HEK293 (cell line): ENCODE measurements at regions not wholly inside any gene's neighbourhood (a gene's known extent, or its start where the extent isn't known, plus 50 kb on each side); places are given as distances from the start of the nearest gene placed in this dataset.

Experiments
- CTCF ChIA-PET: fragments of 350-600 bp; formaldehyde crosslinking; extraction: SDS; loops from one replicate; lab custom pipeline; 2021; ENCODE audit warnings: antibody characterized with exemption; lab: Yijun Ruan, JAX
- POLR2A ChIA-PET: fragments of 300-600 bp; formaldehyde crosslinking; extraction: SDS; loops from one replicate; lab custom pipeline; 2020; ENCODE audit warnings: antibody characterized with exemption, inconsistent platforms; lab: Yijun Ruan, JAX
- H3K27ac ChIP-seq: fragments of 200-500 bp; sonication (Bioruptor generic); 2 replicates; pipeline ENCODE4 v1.5.1; 2014; ENCODE audit warnings: low read depth, low read length, control low read depth, inconsistent platforms; ENCODE audit errors: extremely low read depth
- H3K36me3 ChIP-seq, 2 experiments: fragments of 200-500 bp in 1 of 2; sonication (Bioruptor generic) in 1 of 2; 1 replicate in 1 of 2; 2 replicates in 1 of 2; pipeline ENCODE4 v1.5.1; 2014 to 2017; ENCODE audit warnings: inconsistent platforms in 2 of 2, low read length in 2 of 2; ENCODE audit not compliant: control insufficient read depth in 2 of 2, insufficient read depth in 1 of 2
- H3K4me1 ChIP-seq: fragments of 200-500 bp; sonication (Bioruptor generic); 2 replicates; pipeline ENCODE4 v1.5.1; 2014; ENCODE audit warnings: mild to moderate bottlenecking, low read length, inconsistent platforms; ENCODE audit not compliant: control insufficient read depth, insufficient read depth
- H3K4me3 ChIP-seq: 2 replicates; pipeline ENCODE4 v1.5.1; 2011; ENCODE audit warnings: low read depth, mild to moderate bottlenecking, control low read depth, low read length, moderate library complexity
- H3K9me3 ChIP-seq: fragments of 200-500 bp; sonication (Bioruptor generic); 2 replicates; pipeline ENCODE4 v1.5.1; 2014; ENCODE audit warnings: low read depth, low read length, inconsistent platforms; ENCODE audit not compliant: control insufficient read depth, insufficient read depth
- GLI2 ChIP-seq: fragments of 450-650 bp; formaldehyde crosslinking; IDR thresholded peaks from 2 replicates; pipeline ENCODE4; 2017; ENCODE audit warnings: missing biosample characterization, missing genetic modification characterization, low read depth, borderline replicate concordance
- HOXC10 ChIP-seq: sonication (generic); formaldehyde crosslinking; IDR thresholded peaks from 2 replicates; pipeline ENCODE4 v1.8.1; 2023; ENCODE audit warnings: mild to moderate bottlenecking, missing genetic modification reagents
- KLF16 ChIP-seq: fragments of 450-650 bp; formaldehyde crosslinking; IDR thresholded peaks from 2 replicates; pipeline ENCODE4 v1.5.1; 2017; ENCODE audit warnings: missing biosample characterization, missing genetic modification characterization
- MZF1 ChIP-seq: fragments of 450-650 bp; formaldehyde crosslinking; IDR thresholded peaks from 2 replicates; pipeline ENCODE4 v1.5.1; 2017; ENCODE audit warnings: missing biosample characterization, missing genetic modification characterization, borderline replicate concordance
- SETDB1 ChIP-seq: IDR thresholded peaks from one replicate; pipeline ENCODE4 v1.6.1; 2017; ENCODE audit warnings: mild to moderate bottlenecking, low read length, moderate library complexity, mixed read lengths; ENCODE audit not compliant: insufficient read length
- TSHZ1 ChIP-seq: fragments of 450-650 bp; formaldehyde crosslinking; IDR thresholded peaks from 2 replicates; pipeline ENCODE4 v1.5.1; 2016; ENCODE audit warnings: missing biosample characterization, missing genetic modification characterization, borderline replicate concordance
- ZBTB6 ChIP-seq: fragments of 450-650 bp; formaldehyde crosslinking; IDR thresholded peaks from 2 replicates; pipeline ENCODE4 v1.5.1; 2017; ENCODE audit warnings: missing biosample characterization, missing genetic modification characterization
- ZNF114 ChIP-seq: fragments of 450-650 bp; formaldehyde crosslinking; IDR thresholded peaks from 2 replicates; pipeline ENCODE4 v1.5.0; 2017; ENCODE audit warnings: missing biosample characterization, missing genetic modification characterization
- ZNF138 ChIP-seq: fragments of 450-650 bp; formaldehyde crosslinking; IDR thresholded peaks from 2 replicates; pipeline ENCODE4 v1.5.1; 2016; ENCODE audit warnings: missing biosample characterization, missing genetic modification characterization, borderline replicate concordance
- ZNF16 ChIP-seq: fragments of 450-650 bp; formaldehyde crosslinking; IDR thresholded peaks from 2 replicates; pipeline ENCODE4 v1.5.1; 2016; ENCODE audit warnings: low read depth, missing biosample characterization, missing genetic modification characterization
- ZNF175 ChIP-seq: fragments of 450-650 bp; formaldehyde crosslinking; IDR thresholded peaks from 2 replicates; pipeline ENCODE4 v1.5.1; 2016; ENCODE audit warnings: missing biosample characterization, missing genetic modification characterization
- ZNF211 ChIP-seq: fragments of 450-650 bp; formaldehyde crosslinking; IDR thresholded peaks from 2 replicates; pipeline ENCODE4 v1.5.1; 2016; ENCODE audit warnings: low read depth, missing biosample characterization, missing genetic modification characterization
- ZNF23 ChIP-seq: fragments of 450-650 bp; formaldehyde crosslinking; IDR thresholded peaks from 2 replicates; pipeline ENCODE4 v1.5.1; 2016; ENCODE audit warnings: missing biosample characterization, missing genetic modification characterization, borderline replicate concordance
- ZNF239 ChIP-seq: fragments of 450-650 bp; formaldehyde crosslinking; IDR thresholded peaks from 2 replicates; pipeline ENCODE4 v1.5.1; 2016; ENCODE audit warnings: missing biosample characterization, missing genetic modification characterization
- ZNF391 ChIP-seq: fragments of 450-650 bp; formaldehyde crosslinking; IDR thresholded peaks from 2 replicates; pipeline ENCODE4 v1.5.1; 2016; ENCODE audit warnings: low read depth, missing biosample characterization, missing genetic modification characterization, borderline replicate concordance
- ZNF544 ChIP-seq: fragments of 450-650 bp; formaldehyde crosslinking; IDR thresholded peaks from 2 replicates; pipeline ENCODE4 v1.5.0; 2017; ENCODE audit warnings: missing biosample characterization, missing genetic modification characterization
- ZNF549 ChIP-seq: fragments of 450-650 bp; IDR thresholded peaks from 2 replicates; pipeline ENCODE4 v1.5.1; 2018; ENCODE audit warnings: missing biosample characterization, missing genetic modification characterization, mild to moderate bottlenecking, inconsistent platforms, moderate library complexity
- ZNF555 ChIP-seq: fragments of 450-650 bp; formaldehyde crosslinking; conservative IDR thresholded peaks from 2 replicates; pipeline ENCODE4 v1.5.1; 2017; ENCODE audit warnings: missing biosample characterization, mild to moderate bottlenecking, missing genetic modification characterization, inconsistent platforms
- ZNF561 ChIP-seq: fragments of 450-650 bp; IDR thresholded peaks from 2 replicates; pipeline ENCODE4 v1.5.1; 2018; ENCODE audit warnings: missing biosample characterization, missing genetic modification characterization, borderline replicate concordance
- ZNF585B ChIP-seq: fragments of 450-650 bp; formaldehyde crosslinking; IDR thresholded peaks from 2 replicates; pipeline ENCODE4 v1.5.1; 2016; ENCODE audit warnings: missing biosample characterization, missing genetic modification characterization
- ZNF624 ChIP-seq: fragments of 450-650 bp; formaldehyde crosslinking; IDR thresholded peaks from 2 replicates; pipeline ENCODE4 v1.5.1; 2017; ENCODE audit warnings: missing biosample characterization, missing genetic modification characterization
- ZNF629 ChIP-seq: fragments of 450-650 bp; formaldehyde crosslinking; IDR thresholded peaks from 2 replicates; pipeline ENCODE4 v1.5.1; 2017; ENCODE audit warnings: missing biosample characterization, missing genetic modification characterization
- ZNF660 ChIP-seq: fragments of 450-650 bp; IDR thresholded peaks from 2 replicates; pipeline ENCODE4 v1.5.1; 2018; ENCODE audit warnings: missing biosample characterization, mild to moderate bottlenecking, missing genetic modification characterization
- ZNF76 ChIP-seq: fragments of 450-650 bp; formaldehyde crosslinking; IDR thresholded peaks from 2 replicates; pipeline ENCODE4; 2016; ENCODE audit warnings: low read depth, missing biosample characterization, missing genetic modification characterization, borderline replicate concordance
- ZNF777 ChIP-seq: fragments of 450-650 bp; formaldehyde crosslinking; IDR thresholded peaks from 2 replicates; pipeline ENCODE4 v1.5.1; 2017; ENCODE audit warnings: missing biosample characterization, missing genetic modification characterization, borderline replicate concordance
- ZNF830 ChIP-seq: fragments of 450-650 bp; IDR thresholded peaks from 2 replicates; pipeline ENCODE4 v1.5.0; 2018; ENCODE audit warnings: missing biosample characterization, missing genetic modification characterization, low read depth, mild to moderate bottlenecking, moderate library complexity
- ZNF843 ChIP-seq: fragments of 450-650 bp; formaldehyde crosslinking; IDR thresholded peaks from 2 replicates; pipeline ENCODE4 v1.5.1; 2016; ENCODE audit warnings: missing biosample characterization, missing genetic modification characterization
- TF ChIP-seq, protein P1 (sequence below): fragments of 450-650 bp; formaldehyde crosslinking; IDR thresholded peaks from 2 replicates; pipeline ENCODE4 v1.5.1; 2017; ENCODE audit warnings: missing biosample characterization, missing genetic modification characterization

GRCh38 chr2:59733970-59734369 is 819.5 kb downstream of the BCL11A start:
- no peak overlapping the region for H3K4me3 ChIP-seq
- H3K36me3 ChIP-seq, result no peaks in the 10 kb centered on the region
- H3K4me1 ChIP-seq, result no peaks in the 10 kb centered on the region
- ChIA-PET POLR2A (no interaction called here), CTCF (interaction anchor here (0.5 to 1.4 kb wide), 2 partner anchors 10 to 23 kb away, joined by 3 to 4 read pairs; no protein-coding TSS in a partner anchor)
- no peaks in the 10 kb centered on the region for H3K9me3 ChIP-seq
- no peak overlapping the region for H3K27ac ChIP-seq
- TF ChIP-seq ZNF16 (tag by site-specific recombination) (no peak), KLF16 (tag by site-specific recombination) (no peak), ZNF138 (tag by site-specific recombination) (no peak), ZNF660 (tag by site-specific recombination) (no peak), ZNF114 (tag by site-specific recombination) (no peak), ZNF544 (tag by site-specific recombination) (no peak), SETDB1 (no peak), ZNF624 (no peak), ZNF843 (no peak), ZNF211 (tag by site-specific recombination) (no peak), MZF1 (tag by site-specific recombination) (no peak), TSHZ1 (tag by site-specific recombination) (no peak), ZNF76 (no peak), ZNF239 (no peak), ZNF175 (tag by site-specific recombination) (no peak), HOXC10 (no peak), ZNF391 (tag by site-specific recombination) (no peak), GLI2 (tag by site-specific recombination) (no peak), ZNF830 (tag by site-specific recombination) (no peak)
- TF ChIP-seq, protein P1, sequence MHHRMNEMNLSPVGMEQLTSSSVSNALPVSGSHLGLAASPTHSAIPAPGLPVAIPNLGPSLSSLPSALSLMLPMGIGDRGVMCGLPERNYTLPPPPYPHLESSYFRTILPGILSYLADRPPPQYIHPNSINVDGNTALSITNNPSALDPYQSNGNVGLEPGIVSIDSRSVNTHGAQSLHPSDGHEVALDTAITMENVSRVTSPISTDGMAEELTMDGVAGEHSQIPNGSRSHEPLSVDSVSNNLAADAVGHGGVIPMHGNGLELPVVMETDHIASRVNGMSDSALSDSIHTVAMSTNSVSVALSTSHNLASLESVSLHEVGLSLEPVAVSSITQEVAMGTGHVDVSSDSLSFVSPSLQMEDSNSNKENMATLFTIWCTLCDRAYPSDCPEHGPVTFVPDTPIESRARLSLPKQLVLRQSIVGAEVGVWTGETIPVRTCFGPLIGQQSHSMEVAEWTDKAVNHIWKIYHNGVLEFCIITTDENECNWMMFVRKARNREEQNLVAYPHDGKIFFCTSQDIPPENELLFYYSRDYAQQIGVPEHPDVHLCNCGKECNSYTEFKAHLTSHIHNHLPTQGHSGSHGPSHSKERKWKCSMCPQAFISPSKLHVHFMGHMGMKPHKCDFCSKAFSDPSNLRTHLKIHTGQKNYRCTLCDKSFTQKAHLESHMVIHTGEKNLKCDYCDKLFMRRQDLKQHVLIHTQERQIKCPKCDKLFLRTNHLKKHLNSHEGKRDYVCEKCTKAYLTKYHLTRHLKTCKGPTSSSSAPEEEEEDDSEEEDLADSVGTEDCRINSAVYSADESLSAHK (tag by site-specific recombination), result no peak

GRCh38 chr2:59733567-59733930 is 819.9 kb downstream of the BCL11A start:
- no peak overlapping the region for H3K27ac ChIP-seq
- no peaks in the 10 kb centered on the region for H3K9me3 ChIP-seq
- ChIA-PET POLR2A (no interaction called here), CTCF (interaction anchor here (0.5 to 1.4 kb wide), 2 partner anchors 11 to 23 kb away, joined by 3 to 4 read pairs; no protein-coding TSS in a partner anchor)
- H3K4me1 ChIP-seq, result no peaks in the 10 kb centered on the region
- H3K4me3 ChIP-seq, result no peak overlapping the region
- no peaks in the 10 kb centered on the region for H3K36me3 ChIP-seq
- TF ChIP-seq ZNF561 (tag by site-specific recombination) (no peak), ZNF555 (tag by site-specific recombination) (no peak), ZNF23 (tag by site-specific recombination) (no peak), ZNF629 (tag by site-specific recombination) (no peak), ZNF585B (tag by site-specific recombination) (no peak), ZNF777 (no peak), ZNF549 (tag by site-specific recombination) (no peak), ZBTB6 (tag by site-specific recombination) (no peak)
